ENCODE measurements at regions not wholly inside any gene's neighbourhood (a gene's known extent, or its start where the extent isn't known, plus 50 kb on each side); places are given as distances from the start of the nearest gene placed in this dataset.
A peak's percentile ranks its signal among the peaks of the same experiment; 100 is the strongest.
"Not testable (repeated sequence)": the region's sequence is repeated elsewhere in the genome, so short reads cannot be mapped to it uniquely, and the experiment has no call there.

- DNase-seq: peak; percentile 78
These were observed 52.3 kb downstream of the MRPL57 start for GRCh38 chr13:21228738-21229137.

GRCh38 chr13:21229241-21230024 lies 53.0 kb downstream of the MRPL57 start:
- peak; percentile 17 for DNase-seq

- DNase-seq: no peak
These were observed 54.1 kb downstream of the MRPL57 start for GRCh38 chr13:21230516-21230915.

GRCh38 chr13:21231426-21231940 lies 55.0 kb downstream of the MRPL57 start:
- DNase-seq: peak; percentile 77

- DNase-seq: no peak
These were observed 55.7 kb downstream of the MRPL57 start for GRCh38 chr13:21232196-21232595.

GRCh38 chr13:21232599-21232998 lies 56.1 kb downstream of the MRPL57 start:
- DNase-seq: no peak

GRCh38 chr13:21233086-21233485 lies 56.6 kb downstream of the MRPL57 start:
- no peak for DNase-seq

GRCh38 chr13:21234526-21234925 lies 58.1 kb downstream of the MRPL57 start:
- DNase-seq: peak; percentile 7

GRCh38 chr13:21235174-21235573 lies 58.7 kb downstream of the MRPL57 start:
- DNase-seq: peak; percentile 64

GRCh38 chr13:21237081-21237480 lies 60.6 kb downstream of the MRPL57 start:
- DNase-seq: no peak

- no peak for DNase-seq
These were observed 61.8 kb downstream of the MRPL57 start for GRCh38 chr13:21238267-21238666.

GRCh38 chr13:21240586-21240985 lies 64.1 kb downstream of the MRPL57 start:
- no peak for DNase-seq

GRCh38 chr13:21242236-21242635 lies 65.8 kb downstream of the MRPL57 start:
- DNase-seq: no peak

GRCh38 chr13:21243045-21243897 lies 66.8 kb downstream of the MRPL57 start:
- peak; percentile 57 for DNase-seq

- not testable (repeated sequence) for DNase-seq
These were observed 67.4 kb downstream of the MRPL57 start for GRCh38 chr13:21243898-21244184.

- no peak for DNase-seq
These were observed 70.4 kb downstream of the MRPL57 start for GRCh38 chr13:21246761-21247452.

GRCh38 chr13:21256351-21256761 lies 79.9 kb downstream of the MRPL57 start:
- DNase-seq: no peak

GRCh38 chr13:21256891-21257290 lies 80.4 kb downstream of the MRPL57 start:
- DNase-seq: no peak

GRCh38 chr13:21259571-21260455 lies 83.4 kb downstream of the MRPL57 start:
- DNase-seq: no peak

GRCh38 chr13:21260561-21261290 lies 84.3 kb downstream of the MRPL57 start:
- not testable (repeated sequence) for DNase-seq

- DNase-seq: not testable (repeated sequence)
These were observed 85.2 kb downstream of the MRPL57 start for GRCh38 chr13:21261487-21262216.
